ENCODE measurements at regions not wholly inside any gene's neighbourhood (a gene's known extent, or its start where the extent isn't known, plus 50 kb on each side); places are given as distances from the start of the nearest gene placed in this dataset.

DNA sequence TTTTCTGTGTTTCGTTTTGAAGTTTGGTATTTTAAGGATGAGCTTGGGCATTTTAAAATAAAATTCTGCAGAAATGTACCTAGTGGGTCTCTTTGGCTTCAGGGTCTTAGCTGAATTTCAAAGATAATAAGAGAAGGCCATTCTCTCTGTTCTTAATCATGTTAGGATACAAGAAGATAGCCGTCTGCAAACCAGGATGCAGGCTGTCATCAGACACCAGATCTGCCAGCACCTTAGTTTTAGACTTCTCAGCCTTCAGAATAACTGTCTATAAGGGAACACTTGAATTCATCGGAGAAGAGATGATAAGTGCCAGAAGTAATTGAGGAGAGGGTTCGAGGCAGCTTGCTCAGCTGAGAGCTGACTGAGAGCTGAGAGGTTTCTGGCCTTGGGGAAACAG, 202.1 kb downstream of the REEP3 start:
- Histone ChIP-seq H3K27me3 (ENCODE audit: control insufficient read depth, insufficient read depth, low read length) (no peaks in the 10 kb centered on the region), H3K36me3 (ENCODE audit: control insufficient read depth, insufficient read depth, low read length) (no peaks in the 10 kb centered on the region), H3K9ac (ENCODE audit: low read length) (no peak overlapping the region), H3K4me3 (ENCODE audit: low read length) (no peak overlapping the region), H3K27ac (ENCODE audit: low read depth, low read length) (no peak overlapping the region), H3K4me1 (ENCODE audit: control insufficient read depth, insufficient read depth, low read length) (peaks cover 5% of the 10 kb centered on the region)

DNA sequence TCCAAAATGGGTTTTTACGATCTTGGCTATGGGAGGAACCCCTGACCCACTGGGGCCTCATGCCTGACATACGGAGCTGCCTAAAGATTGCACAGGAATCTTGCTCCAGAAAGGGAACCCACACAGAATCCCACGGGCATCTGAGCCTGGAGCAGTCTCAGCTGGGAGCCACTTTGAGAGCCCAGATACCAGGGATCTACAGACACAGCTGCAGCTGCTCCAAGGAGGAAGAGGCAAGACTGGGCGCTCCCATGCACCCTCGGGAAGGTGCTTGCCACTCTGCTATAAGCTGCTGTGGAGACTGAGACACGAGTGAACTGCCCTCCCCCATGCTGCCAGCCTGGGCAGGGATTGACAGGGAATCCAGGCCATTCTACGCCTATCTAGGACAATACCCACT, 202.5 kb downstream of the REEP3 start:
- Histone ChIP-seq H3K4me1 (ENCODE audit: control insufficient read depth, insufficient read depth, low read length) (peaks cover 5% of the 10 kb centered on the region), H3K9ac (ENCODE audit: low read length) (no peak overlapping the region), H3K27me3 (ENCODE audit: control insufficient read depth, insufficient read depth, low read length) (no peaks in the 10 kb centered on the region), H3K36me3 (ENCODE audit: control insufficient read depth, insufficient read depth, low read length) (no peaks in the 10 kb centered on the region), H3K27ac (ENCODE audit: low read depth, low read length) (no peak overlapping the region), H3K4me3 (ENCODE audit: low read length) (no peak overlapping the region)

DNA sequence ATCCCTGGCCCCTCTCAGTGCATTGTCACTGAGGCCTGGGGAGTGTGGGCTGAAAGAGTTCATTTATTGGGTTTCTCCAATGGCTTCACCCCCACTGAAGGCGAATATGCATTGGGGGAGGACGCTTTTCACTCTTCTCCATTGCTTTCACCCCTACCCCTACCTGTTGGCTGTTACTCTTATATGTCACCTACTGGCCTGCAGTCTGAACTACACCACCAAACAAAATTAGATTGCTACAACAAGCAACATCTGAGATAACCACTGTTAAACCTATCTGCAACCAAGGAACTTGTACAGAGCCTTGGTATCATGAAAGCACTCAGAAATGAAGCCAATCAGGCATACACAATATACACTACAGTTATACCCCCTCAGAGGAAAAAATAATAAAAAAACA, 203.7 kb downstream of the REEP3 start:
- H3K4me1 ChIP-seq (ENCODE audit: control insufficient read depth, insufficient read depth, low read length): peaks cover 5% of the 10 kb centered on the region
- no peaks in the 10 kb centered on the region for H3K27me3 ChIP-seq (ENCODE audit: control insufficient read depth, insufficient read depth, low read length)
- no peaks in the 10 kb centered on the region for H3K36me3 ChIP-seq (ENCODE audit: control insufficient read depth, insufficient read depth, low read length)
- H3K4me3 ChIP-seq (ENCODE audit: low read length): no peak overlapping the region
- no peak overlapping the region for H3K27ac ChIP-seq (ENCODE audit: low read depth, low read length)
- no peak overlapping the region for H3K9ac ChIP-seq (ENCODE audit: low read length)

DNA sequence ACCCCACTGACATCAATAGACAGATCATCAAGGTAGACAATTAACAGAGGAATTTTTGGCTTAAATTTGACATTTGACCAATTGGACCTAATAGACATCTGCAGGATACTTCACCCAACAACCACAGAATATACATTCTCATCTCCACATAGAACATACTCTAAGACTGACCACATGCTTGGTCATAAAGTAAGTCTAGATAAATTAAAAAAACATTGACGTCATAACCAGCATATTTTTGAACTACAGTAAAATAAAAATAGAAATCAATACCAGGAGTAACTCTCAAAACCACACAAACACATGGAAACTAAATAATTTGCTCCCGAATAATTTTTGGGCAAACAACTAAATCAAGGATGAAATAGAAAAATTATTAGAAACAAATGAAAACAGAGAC, 205.7 kb downstream of the REEP3 start:
- Histone ChIP-seq H3K36me3 (ENCODE audit: control insufficient read depth, insufficient read depth, low read length) (no peaks in the 10 kb centered on the region), H3K4me1 (ENCODE audit: control insufficient read depth, insufficient read depth, low read length) (peaks cover 5% of the 10 kb centered on the region), H3K27ac (ENCODE audit: low read depth, low read length) (no peak overlapping the region), H3K4me3 (ENCODE audit: low read length) (no peak overlapping the region), H3K27me3 (ENCODE audit: control insufficient read depth, insufficient read depth, low read length) (no peaks in the 10 kb centered on the region), H3K9ac (ENCODE audit: low read length) (no peak overlapping the region)

- no peaks in the 10 kb centered on the region for H3K36me3 ChIP-seq (ENCODE audit: control insufficient read depth, insufficient read depth, low read length)
- no peaks in the 10 kb centered on the region for H3K4me1 ChIP-seq (ENCODE audit: control insufficient read depth, insufficient read depth, low read length)
- H3K4me3 ChIP-seq (ENCODE audit: low read length): no peak overlapping the region
- no peak overlapping the region for H3K9ac ChIP-seq (ENCODE audit: low read length)
- H3K27me3 ChIP-seq (ENCODE audit: control insufficient read depth, insufficient read depth, low read length): no peaks in the 10 kb centered on the region
- no peak overlapping the region for H3K27ac ChIP-seq (ENCODE audit: low read depth, low read length)
Measured at GRCh38 chr10:63727636-63728035, 206.4 kb downstream of the REEP3 start.

- no peaks in the 10 kb centered on the region for H3K27me3 ChIP-seq (ENCODE audit: control insufficient read depth, insufficient read depth, low read length)
- H3K4me3 ChIP-seq (ENCODE audit: low read length): no peak overlapping the region
- no peaks in the 10 kb centered on the region for H3K4me1 ChIP-seq (ENCODE audit: control insufficient read depth, insufficient read depth, low read length)
- no peak overlapping the region for H3K9ac ChIP-seq (ENCODE audit: low read length)
- H3K36me3 ChIP-seq (ENCODE audit: control insufficient read depth, insufficient read depth, low read length): no peaks in the 10 kb centered on the region
- no peak overlapping the region for H3K27ac ChIP-seq (ENCODE audit: low read depth, low read length)
Measured at GRCh38 chr10:63735305-63735704, 214.1 kb downstream of the REEP3 start.

- Histone ChIP-seq H3K4me3 (ENCODE audit: low read length) (no peak overlapping the region), H3K27ac (ENCODE audit: low read depth, low read length) (no peak overlapping the region), H3K9ac (ENCODE audit: low read length) (no peak overlapping the region), H3K4me1 (ENCODE audit: control insufficient read depth, insufficient read depth, low read length) (no peaks in the 10 kb centered on the region), H3K36me3 (ENCODE audit: control insufficient read depth, insufficient read depth, low read length) (no peaks in the 10 kb centered on the region), H3K27me3 (ENCODE audit: control insufficient read depth, insufficient read depth, low read length) (no peaks in the 10 kb centered on the region)
Measured at GRCh38 chr10:63738410-63738809, 217.2 kb downstream of the REEP3 start.

DNA sequence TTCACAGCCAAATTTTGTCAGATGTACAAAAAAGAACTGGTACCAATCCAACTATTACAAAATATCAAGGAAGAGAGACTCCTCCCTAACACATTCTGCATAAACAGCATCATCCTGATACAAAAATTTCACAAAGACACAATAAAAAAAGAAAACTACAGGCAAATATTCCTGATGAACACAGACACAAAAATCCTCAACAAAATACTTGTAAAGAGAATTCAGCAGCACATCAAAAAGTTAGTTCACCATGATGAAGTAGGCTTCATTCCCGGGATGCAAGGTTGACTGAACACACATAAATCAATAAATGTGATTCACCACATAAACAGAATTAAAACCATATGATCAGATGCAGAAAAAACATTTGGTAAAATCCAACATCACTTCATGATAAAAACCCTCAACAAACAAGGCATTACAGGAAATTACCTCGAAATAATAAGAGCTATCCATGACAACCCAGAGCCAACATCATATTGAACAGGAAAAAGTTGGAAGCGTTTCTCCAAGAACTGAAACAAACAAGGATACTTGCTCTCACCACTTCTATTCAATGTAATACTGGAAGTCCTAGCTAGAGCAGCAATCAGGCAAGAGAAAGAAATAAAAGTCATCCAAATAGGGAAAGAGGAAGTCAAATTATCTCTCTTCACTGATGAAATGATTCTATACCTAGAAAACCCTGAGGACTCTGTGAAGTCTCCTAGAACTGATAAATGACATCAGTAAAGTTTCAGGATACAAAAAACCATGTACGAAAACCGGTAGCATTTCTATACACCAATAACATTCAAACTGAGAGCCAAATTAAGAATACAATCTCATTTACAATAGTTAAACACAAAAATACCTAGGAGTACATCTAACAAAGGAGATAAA, 223.1 kb downstream of the REEP3 start:
- Histone ChIP-seq H3K4me3 (ENCODE audit: low read length) (no peak overlapping the region), H3K9ac (ENCODE audit: low read length) (no peak overlapping the region), H3K27me3 (ENCODE audit: control insufficient read depth, insufficient read depth, low read length) (no peaks in the 10 kb centered on the region), H3K36me3 (ENCODE audit: control insufficient read depth, insufficient read depth, low read length) (no peaks in the 10 kb centered on the region), H3K27ac (ENCODE audit: low read depth, low read length) (no peak overlapping the region), H3K4me1 (ENCODE audit: control insufficient read depth, insufficient read depth, low read length) (no peaks in the 10 kb centered on the region)

DNA sequence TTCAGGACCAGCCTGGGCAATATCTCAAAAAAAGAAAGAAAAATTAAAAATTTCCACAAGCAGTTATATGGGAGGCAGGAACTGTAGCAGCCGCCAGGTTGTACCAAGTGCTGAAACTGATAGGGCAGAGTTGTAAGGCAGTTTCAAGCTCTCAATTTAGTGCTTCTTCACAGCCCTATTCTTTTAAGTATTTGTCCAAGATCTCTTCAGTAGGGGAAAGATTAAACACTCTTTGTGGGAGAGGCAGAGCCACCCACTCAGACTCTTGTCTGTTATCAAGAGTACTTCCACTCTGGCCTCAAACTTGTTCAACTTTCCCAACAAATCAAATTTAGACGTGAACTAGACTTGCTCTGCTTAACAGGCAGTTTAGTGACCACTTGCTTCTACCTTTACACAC, 228.7 kb downstream of the REEP3 start:
- no peaks in the 10 kb centered on the region for H3K27me3 ChIP-seq (ENCODE audit: control insufficient read depth, insufficient read depth, low read length)
- no peaks in the 10 kb centered on the region for H3K4me1 ChIP-seq (ENCODE audit: control insufficient read depth, insufficient read depth, low read length)
- H3K27ac ChIP-seq (ENCODE audit: low read depth, low read length): no peak overlapping the region
- H3K36me3 ChIP-seq (ENCODE audit: control insufficient read depth, insufficient read depth, low read length): no peaks in the 10 kb centered on the region
- H3K9ac ChIP-seq (ENCODE audit: low read length): no peak overlapping the region
- H3K4me3 ChIP-seq (ENCODE audit: low read length): no peak overlapping the region

- H3K27me3 ChIP-seq (ENCODE audit: control insufficient read depth, insufficient read depth, low read length): no peaks in the 10 kb centered on the region
- no peaks in the 10 kb centered on the region for H3K4me1 ChIP-seq (ENCODE audit: control insufficient read depth, insufficient read depth, low read length)
- no peak overlapping the region for H3K9ac ChIP-seq (ENCODE audit: low read length)
- no peak overlapping the region for H3K4me3 ChIP-seq (ENCODE audit: low read length)
- no peaks in the 10 kb centered on the region for H3K36me3 ChIP-seq (ENCODE audit: control insufficient read depth, insufficient read depth, low read length)
- no peak overlapping the region for H3K27ac ChIP-seq (ENCODE audit: low read depth, low read length)
Measured at GRCh38 chr10:63751836-63752235, 230.6 kb downstream of the REEP3 start.

DNA sequence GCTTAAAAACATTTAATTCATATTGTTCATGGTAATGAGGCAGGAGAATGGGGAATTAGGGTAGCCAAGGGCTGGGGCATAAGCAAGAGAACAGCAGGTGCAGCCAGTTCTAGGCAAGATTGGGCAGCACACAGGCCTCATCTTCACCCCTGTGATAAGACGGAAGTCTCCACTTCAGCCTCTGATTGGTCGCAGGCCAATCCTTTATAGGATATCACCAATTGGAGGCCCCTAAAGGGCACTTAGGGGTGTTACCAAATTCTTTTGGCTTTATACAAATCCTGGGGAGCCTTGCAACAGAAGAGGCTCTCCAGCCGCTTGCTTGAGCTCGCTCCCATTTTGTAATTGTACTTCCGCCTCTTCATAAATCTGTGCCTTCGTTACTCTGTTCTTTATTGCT, 231.1 kb downstream of the REEP3 start:
- Histone ChIP-seq H3K4me1 (ENCODE audit: control insufficient read depth, insufficient read depth, low read length) (no peaks in the 10 kb centered on the region), H3K27ac (ENCODE audit: low read depth, low read length) (no peak overlapping the region), H3K4me3 (ENCODE audit: low read length) (no peak overlapping the region)

GRCh38 chr10:63753808-63754207, 232.6 kb downstream of the REEP3 start:
- no peaks in the 10 kb centered on the region for H3K36me3 ChIP-seq (ENCODE audit: control insufficient read depth, insufficient read depth, low read length)
- no peaks in the 10 kb centered on the region for H3K4me1 ChIP-seq (ENCODE audit: control insufficient read depth, insufficient read depth, low read length)
- H3K27me3 ChIP-seq (ENCODE audit: control insufficient read depth, insufficient read depth, low read length): no peaks in the 10 kb centered on the region
- H3K9ac ChIP-seq (ENCODE audit: low read length): no peak overlapping the region
- no peak overlapping the region for H3K4me3 ChIP-seq (ENCODE audit: low read length)
- H3K27ac ChIP-seq (ENCODE audit: low read depth, low read length): no peak overlapping the region

More for the DNA sequence above, 231.1 kb downstream of the REEP3 start:
- no peaks in the 10 kb centered on the region for H3K36me3 ChIP-seq (ENCODE audit: control insufficient read depth, insufficient read depth, low read length)
- no peaks in the 10 kb centered on the region for H3K27me3 ChIP-seq (ENCODE audit: control insufficient read depth, insufficient read depth, low read length)
- H3K9ac ChIP-seq (ENCODE audit: low read length): no peak overlapping the region

- Histone ChIP-seq H3K9ac (ENCODE audit: low read length) (no peak overlapping the region), H3K36me3 (ENCODE audit: control insufficient read depth, insufficient read depth, low read length) (no peaks in the 10 kb centered on the region), H3K4me3 (ENCODE audit: low read length) (no peak overlapping the region), H3K27ac (ENCODE audit: low read depth, low read length) (no peak overlapping the region), H3K4me1 (ENCODE audit: control insufficient read depth, insufficient read depth, low read length) (peaks cover 4% of the 10 kb centered on the region), H3K27me3 (ENCODE audit: control insufficient read depth, insufficient read depth, low read length) (no peaks in the 10 kb centered on the region)
Measured at GRCh38 chr10:63755441-63755840, 234.2 kb downstream of the REEP3 start.
